ENCODE measurements at regions not wholly inside any gene's neighbourhood (a gene's known extent, or its start where the extent isn't known, plus 50 kb on each side); places are given as distances from the start of the nearest gene placed in this dataset.
"Not testable (repeated sequence)": the region's sequence is repeated elsewhere in the genome, so short reads cannot be mapped to it uniquely, and the experiment has no call there.

GRCh38 chr11:101706541-101706940 lies 122.7 kb upstream of the TRPC6 start:
- Histone ChIP-seq H3K36me3 (ENCODE audit: low read depth) (no peaks in the 10 kb centered on the region; the same call in 1 of the 2 replicates), H3K9me3 (ENCODE audit: severe bottlenecking) (no peaks in the 10 kb centered on the region), H3K27me3 (ENCODE audit: insufficient read depth, poor library complexity, severe bottlenecking) (no peaks in the 10 kb centered on the region), H3K4me3 (ENCODE audit: severe bottlenecking) (no peak overlapping the region), H3K27ac (ENCODE audit: poor library complexity, severe bottlenecking) (no peak overlapping the region), H3K4me1 (ENCODE audit: insufficient read depth, poor library complexity, severe bottlenecking) (peaks cover 15% of the 10 kb centered on the region)
- no peak for TF ChIP-seq CTCF (IDR thresholded peaks at IDR 0.05; ENCODE audit: poor library complexity, severe bottlenecking)
- peak; percentile 98 for ATAC-seq (ENCODE audit: low read depth)
- DNase-seq (ENCODE audit: low spot score): no peak

GRCh38 chr11:101705972-101706371 lies 122.2 kb upstream of the TRPC6 start:
- H3K4me3 ChIP-seq (ENCODE audit: severe bottlenecking): no peak overlapping the region
- TF ChIP-seq CTCF (IDR thresholded peaks at IDR 0.05; ENCODE audit: poor library complexity, severe bottlenecking): no peak
- no peak overlapping the region for H3K27ac ChIP-seq (ENCODE audit: poor library complexity, severe bottlenecking)
- ATAC-seq (ENCODE audit: low read depth) (no peak), DNase-seq (ENCODE audit: low spot score) (no peak)
- H3K27me3 ChIP-seq (ENCODE audit: insufficient read depth, poor library complexity, severe bottlenecking): no peaks in the 10 kb centered on the region
- no peaks in the 10 kb centered on the region; the same call in 1 of the 2 replicates for H3K36me3 ChIP-seq (ENCODE audit: low read depth)
- H3K9me3 ChIP-seq (ENCODE audit: severe bottlenecking): no peaks in the 10 kb centered on the region
- H3K4me1 ChIP-seq (ENCODE audit: insufficient read depth, poor library complexity, severe bottlenecking): peaks cover 15% of the 10 kb centered on the region

- H3K27me3 ChIP-seq (ENCODE audit: insufficient read depth, poor library complexity, severe bottlenecking); ATAC-seq (ENCODE audit: low read depth); H3K9me3 ChIP-seq (ENCODE audit: severe bottlenecking); DNase-seq (ENCODE audit: low spot score); H3K4me1 ChIP-seq (ENCODE audit: insufficient read depth, poor library complexity, severe bottlenecking); H3K27ac ChIP-seq (ENCODE audit: poor library complexity, severe bottlenecking); H3K4me3 ChIP-seq (ENCODE audit: severe bottlenecking); H3K36me3 ChIP-seq (ENCODE audit: low read depth): not testable (repeated sequence)
Measured at GRCh38 chr11:101694869-101695268, 111.1 kb upstream of the TRPC6 start.

- Histone ChIP-seq H3K4me3 (ENCODE audit: severe bottlenecking) (no peak overlapping the region), H3K4me1 (ENCODE audit: insufficient read depth, poor library complexity, severe bottlenecking) (no peaks in the 10 kb centered on the region), H3K27me3 (ENCODE audit: insufficient read depth, poor library complexity, severe bottlenecking) (no peaks in the 10 kb centered on the region), H3K9me3 (ENCODE audit: severe bottlenecking) (no peaks in the 10 kb centered on the region), H3K36me3 (ENCODE audit: low read depth) (no peaks in the 10 kb centered on the region), H3K27ac (ENCODE audit: poor library complexity, severe bottlenecking) (no peak overlapping the region)
- DNase-seq (ENCODE audit: low spot score): no peak
- no peak for ATAC-seq (ENCODE audit: low read depth)
- no peak for TF ChIP-seq CTCF (IDR thresholded peaks at IDR 0.05; ENCODE audit: poor library complexity, severe bottlenecking)
Measured at GRCh38 chr11:101692980-101693379, 109.2 kb upstream of the TRPC6 start.

- peaks cover 12% of the 10 kb centered on the region for H3K4me1 ChIP-seq (ENCODE audit: insufficient read depth, poor library complexity, severe bottlenecking)
- ATAC-seq (ENCODE audit: low read depth) (peak; percentile 99), DNase-seq (ENCODE audit: low spot score) (peak; percentile 65)
- H3K4me3 ChIP-seq (ENCODE audit: severe bottlenecking): no peak overlapping the region
- H3K27me3 ChIP-seq (ENCODE audit: insufficient read depth, poor library complexity, severe bottlenecking): no peaks in the 10 kb centered on the region
- no peak for TF ChIP-seq CTCF (IDR thresholded peaks at IDR 0.05; ENCODE audit: poor library complexity, severe bottlenecking)
- H3K27ac ChIP-seq (ENCODE audit: poor library complexity, severe bottlenecking): peak overlapping the region; percentile 77
- H3K9me3 ChIP-seq (ENCODE audit: severe bottlenecking): no peaks in the 10 kb centered on the region
- no peaks in the 10 kb centered on the region for H3K36me3 ChIP-seq (ENCODE audit: low read depth)
Measured at GRCh38 chr11:101686514-101686913, 102.7 kb upstream of the TRPC6 start.
